HEK293 (cell line): ENCODE measurements at regions not wholly inside any gene's neighbourhood (a gene's known extent, or its start where the extent isn't known, plus 50 kb on each side); places are given as distances from the start of the nearest gene placed in this dataset.

Source experiments
- CTCF ChIA-PET: fragments of 350-600 bp; formaldehyde crosslinking; extraction: SDS; loops from one replicate; lab custom pipeline; 2021; ENCODE audit warnings: antibody characterized with exemption; lab: Yijun Ruan, JAX
- POLR2A ChIA-PET: fragments of 300-600 bp; formaldehyde crosslinking; extraction: SDS; loops from one replicate; lab custom pipeline; 2020; ENCODE audit warnings: antibody characterized with exemption, inconsistent platforms; lab: Yijun Ruan, JAX
- H3K27ac ChIP-seq: fragments of 200-500 bp; sonication (Bioruptor generic); 2 replicates; pipeline ENCODE4 v1.5.1; 2014; ENCODE audit warnings: low read depth, low read length, control low read depth, inconsistent platforms; ENCODE audit errors: extremely low read depth
- H3K36me3 ChIP-seq, 2 experiments: fragments of 200-500 bp in 1 of 2; sonication (Bioruptor generic) in 1 of 2; 1 replicate in 1 of 2; 2 replicates in 1 of 2; pipeline ENCODE4 v1.5.1; 2014 to 2017; ENCODE audit warnings: inconsistent platforms in 2 of 2, low read length in 2 of 2; ENCODE audit not compliant: control insufficient read depth in 2 of 2, insufficient read depth in 1 of 2
- H3K4me1 ChIP-seq: fragments of 200-500 bp; sonication (Bioruptor generic); 2 replicates; pipeline ENCODE4 v1.5.1; 2014; ENCODE audit warnings: mild to moderate bottlenecking, low read length, inconsistent platforms; ENCODE audit not compliant: control insufficient read depth, insufficient read depth
- H3K4me3 ChIP-seq: 2 replicates; pipeline ENCODE4 v1.5.1; 2011; ENCODE audit warnings: low read depth, mild to moderate bottlenecking, control low read depth, low read length, moderate library complexity
- H3K9me3 ChIP-seq: fragments of 200-500 bp; sonication (Bioruptor generic); 2 replicates; pipeline ENCODE4 v1.5.1; 2014; ENCODE audit warnings: low read depth, low read length, inconsistent platforms; ENCODE audit not compliant: control insufficient read depth, insufficient read depth
- IKZF3 ChIP-seq: fragments of 450-650 bp; IDR thresholded peaks from 2 replicates; pipeline ENCODE4 v1.5.0; 2018; ENCODE audit warnings: missing biosample characterization, mild to moderate bottlenecking, missing genetic modification characterization, moderate library complexity
- KLF16 ChIP-seq: fragments of 450-650 bp; formaldehyde crosslinking; IDR thresholded peaks from 2 replicates; pipeline ENCODE4 v1.5.1; 2017; ENCODE audit warnings: missing biosample characterization, missing genetic modification characterization
- WT1 ChIP-seq: fragments of 450-650 bp; formaldehyde crosslinking; IDR thresholded peaks from 2 replicates; pipeline ENCODE4 v1.5.1; 2016; ENCODE audit warnings: missing biosample characterization, missing genetic modification characterization
- ZNF121 ChIP-seq: fragments of 450-650 bp; formaldehyde crosslinking; IDR thresholded peaks from 2 replicates; pipeline ENCODE4 v1.5.1; 2016; ENCODE audit warnings: missing biosample characterization, missing genetic modification characterization
- ZNF157 ChIP-seq: fragments of 450-650 bp; formaldehyde crosslinking; IDR thresholded peaks from 2 replicates; pipeline ENCODE4 v1.5.1; 2016; ENCODE audit warnings: missing biosample characterization, missing genetic modification characterization
- ZNF2 ChIP-seq: fragments of 450-650 bp; formaldehyde crosslinking; IDR thresholded peaks from 2 replicates; pipeline ENCODE4 v1.5.1; 2016; ENCODE audit warnings: missing biosample characterization, missing genetic modification characterization
- ZNF221 ChIP-seq: fragments of 450-650 bp; formaldehyde crosslinking; IDR thresholded peaks from 2 replicates; pipeline ENCODE4 v1.5.1; 2017; ENCODE audit warnings: missing biosample characterization, missing genetic modification characterization, borderline replicate concordance
- ZNF335 ChIP-seq: fragments of 450-650 bp; formaldehyde crosslinking; conservative IDR thresholded peaks from 2 replicates; pipeline ENCODE4 v1.5.1; 2016; ENCODE audit warnings: missing biosample characterization, missing genetic modification characterization
- ZNF350 ChIP-seq: fragments of 450-650 bp; formaldehyde crosslinking; IDR thresholded peaks from 2 replicates; pipeline ENCODE4 v1.5.0; 2017; ENCODE audit warnings: missing biosample characterization, mild to moderate bottlenecking, missing genetic modification characterization
- ZNF416 ChIP-seq: fragments of 450-650 bp; formaldehyde crosslinking; IDR thresholded peaks from 2 replicates; pipeline ENCODE4 v1.5.1; 2016; ENCODE audit warnings: missing biosample characterization, missing genetic modification characterization
- ZNF473 ChIP-seq: fragments of 450-650 bp; formaldehyde crosslinking; IDR thresholded peaks from 2 replicates; pipeline ENCODE4 v1.5.1; 2017; ENCODE audit warnings: missing biosample characterization, missing genetic modification characterization
- ZNF837 ChIP-seq: fragments of 450-650 bp; formaldehyde crosslinking; IDR thresholded peaks from 2 replicates; pipeline ENCODE4 v1.5.1; 2016; ENCODE audit warnings: missing biosample characterization, missing genetic modification characterization
- TF ChIP-seq, protein P1 (sequence below): fragments of 450-650 bp; formaldehyde crosslinking; IDR thresholded peaks from 2 replicates; pipeline ENCODE4 v1.5.1; 2017; ENCODE audit warnings: missing biosample characterization, missing genetic modification characterization
- TF ChIP-seq, protein P2 (sequence below): fragments of 450-650 bp; formaldehyde crosslinking; IDR thresholded peaks from 2 replicates; pipeline ENCODE4 v1.5.1; 2016; ENCODE audit warnings: missing biosample characterization, missing genetic modification characterization
- TF ChIP-seq, protein P3 (sequence below): fragments of 450-650 bp; formaldehyde crosslinking; IDR thresholded peaks from 2 replicates; pipeline ENCODE4 v1.5.1; 2016; ENCODE audit warnings: missing biosample characterization, missing genetic modification characterization
- TF ChIP-seq, protein P4 (sequence below): fragments of 450-650 bp; formaldehyde crosslinking; IDR thresholded peaks from 2 replicates; pipeline ENCODE4 v1.5.1; 2016; ENCODE audit warnings: missing biosample characterization, missing genetic modification characterization, borderline replicate concordance
- TF ChIP-seq, protein P5 (sequence below): fragments of 450-650 bp; formaldehyde crosslinking; optimal IDR thresholded peaks from 2 replicates; pipeline ENCODE3; 2016; ENCODE audit warnings: missing biosample characterization, mild to moderate bottlenecking, missing genetic modification characterization
- TF ChIP-seq, protein P6 (sequence below): fragments of 450-650 bp; formaldehyde crosslinking; IDR thresholded peaks from 2 replicates; pipeline ENCODE4 v1.5.1; 2016; ENCODE audit warnings: missing biosample characterization, missing genetic modification characterization
- TF ChIP-seq, protein P7 (sequence below): fragments of 450-650 bp; formaldehyde crosslinking; IDR thresholded peaks from 2 replicates; pipeline ENCODE4 v1.5.1; 2017; ENCODE audit warnings: missing biosample characterization, missing genetic modification characterization
- TF ChIP-seq, protein P8 (sequence below): fragments of 450-650 bp; formaldehyde crosslinking; IDR thresholded peaks from 2 replicates; pipeline ENCODE4 v1.5.1; 2016; ENCODE audit warnings: missing biosample characterization, missing genetic modification characterization

DNA sequence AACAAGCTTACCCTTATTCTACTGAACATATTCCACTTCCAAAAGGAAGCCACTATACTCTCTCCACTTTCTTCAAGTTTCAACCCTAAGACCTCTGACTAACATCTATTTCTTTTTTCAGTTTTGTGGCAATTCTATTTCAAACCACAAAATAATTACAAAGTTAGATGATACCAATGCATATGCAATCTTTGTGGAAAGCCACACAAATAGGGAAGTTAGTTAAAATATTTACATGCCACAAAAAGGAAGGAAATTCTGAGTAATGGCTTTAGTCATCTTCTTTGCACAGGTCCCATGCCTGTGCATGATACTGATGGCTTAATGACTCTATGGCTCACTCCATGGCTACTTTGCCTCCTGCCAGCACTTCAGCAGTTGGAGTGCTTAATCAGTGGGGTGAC, 57.0 kb upstream of the MCTP2 start:
- TF ChIP-seq ZNF157 (tag by site-specific recombination): no peak
- no peak for TF ChIP-seq ZNF416 (tag by site-specific recombination)
- no peak for TF ChIP-seq ZNF121 (tag by site-specific recombination)
- TF ChIP-seq, protein P1, sequence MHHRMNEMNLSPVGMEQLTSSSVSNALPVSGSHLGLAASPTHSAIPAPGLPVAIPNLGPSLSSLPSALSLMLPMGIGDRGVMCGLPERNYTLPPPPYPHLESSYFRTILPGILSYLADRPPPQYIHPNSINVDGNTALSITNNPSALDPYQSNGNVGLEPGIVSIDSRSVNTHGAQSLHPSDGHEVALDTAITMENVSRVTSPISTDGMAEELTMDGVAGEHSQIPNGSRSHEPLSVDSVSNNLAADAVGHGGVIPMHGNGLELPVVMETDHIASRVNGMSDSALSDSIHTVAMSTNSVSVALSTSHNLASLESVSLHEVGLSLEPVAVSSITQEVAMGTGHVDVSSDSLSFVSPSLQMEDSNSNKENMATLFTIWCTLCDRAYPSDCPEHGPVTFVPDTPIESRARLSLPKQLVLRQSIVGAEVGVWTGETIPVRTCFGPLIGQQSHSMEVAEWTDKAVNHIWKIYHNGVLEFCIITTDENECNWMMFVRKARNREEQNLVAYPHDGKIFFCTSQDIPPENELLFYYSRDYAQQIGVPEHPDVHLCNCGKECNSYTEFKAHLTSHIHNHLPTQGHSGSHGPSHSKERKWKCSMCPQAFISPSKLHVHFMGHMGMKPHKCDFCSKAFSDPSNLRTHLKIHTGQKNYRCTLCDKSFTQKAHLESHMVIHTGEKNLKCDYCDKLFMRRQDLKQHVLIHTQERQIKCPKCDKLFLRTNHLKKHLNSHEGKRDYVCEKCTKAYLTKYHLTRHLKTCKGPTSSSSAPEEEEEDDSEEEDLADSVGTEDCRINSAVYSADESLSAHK (tag by site-specific recombination): no peak
- no peak for TF ChIP-seq ZNF221 (tag by site-specific recombination)
- TF ChIP-seq, protein P2, sequence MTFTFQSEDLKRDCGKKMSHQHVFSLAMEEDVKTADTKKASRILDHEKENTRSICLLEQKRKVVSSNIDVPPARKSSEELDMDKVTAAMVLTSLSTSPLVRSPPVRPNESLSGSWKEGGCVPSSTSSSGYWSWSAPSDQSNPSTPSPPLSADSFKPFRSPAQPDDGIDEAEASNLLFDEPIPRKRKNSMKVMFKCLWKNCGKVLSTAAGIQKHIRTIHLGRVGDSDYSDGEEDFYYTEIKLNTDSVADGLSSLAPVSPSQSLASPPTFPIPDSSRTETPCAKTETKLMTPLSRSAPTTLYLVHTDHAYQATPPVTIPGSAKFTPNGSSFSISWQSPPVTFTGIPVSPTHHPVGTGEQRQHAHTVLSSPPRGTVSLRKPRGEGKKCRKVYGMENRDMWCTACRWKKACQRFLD (tag by site-specific recombination): no peak
- no peak for TF ChIP-seq WT1 (tag by site-specific recombination)
- TF ChIP-seq ZNF350 (tag by site-specific recombination): no peak
- TF ChIP-seq, protein P3, sequence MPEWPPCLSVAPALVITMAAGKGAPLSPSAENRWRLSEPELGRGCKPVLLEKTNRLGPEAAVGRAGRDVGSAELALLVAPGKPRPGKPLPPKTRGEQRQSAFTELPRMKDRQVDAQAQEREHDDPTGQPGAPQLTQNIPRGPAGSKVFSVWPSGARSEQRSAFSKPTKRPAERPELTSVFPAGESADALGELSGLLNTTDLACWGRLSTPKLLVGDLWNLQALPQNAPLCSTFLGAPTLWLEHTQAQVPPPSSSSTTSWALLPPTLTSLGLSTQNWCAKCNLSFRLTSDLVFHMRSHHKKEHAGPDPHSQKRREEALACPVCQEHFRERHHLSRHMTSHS (tag by site-specific recombination): no peak
- TF ChIP-seq KLF16 (tag by site-specific recombination): no peak
- TF ChIP-seq, protein P4, sequence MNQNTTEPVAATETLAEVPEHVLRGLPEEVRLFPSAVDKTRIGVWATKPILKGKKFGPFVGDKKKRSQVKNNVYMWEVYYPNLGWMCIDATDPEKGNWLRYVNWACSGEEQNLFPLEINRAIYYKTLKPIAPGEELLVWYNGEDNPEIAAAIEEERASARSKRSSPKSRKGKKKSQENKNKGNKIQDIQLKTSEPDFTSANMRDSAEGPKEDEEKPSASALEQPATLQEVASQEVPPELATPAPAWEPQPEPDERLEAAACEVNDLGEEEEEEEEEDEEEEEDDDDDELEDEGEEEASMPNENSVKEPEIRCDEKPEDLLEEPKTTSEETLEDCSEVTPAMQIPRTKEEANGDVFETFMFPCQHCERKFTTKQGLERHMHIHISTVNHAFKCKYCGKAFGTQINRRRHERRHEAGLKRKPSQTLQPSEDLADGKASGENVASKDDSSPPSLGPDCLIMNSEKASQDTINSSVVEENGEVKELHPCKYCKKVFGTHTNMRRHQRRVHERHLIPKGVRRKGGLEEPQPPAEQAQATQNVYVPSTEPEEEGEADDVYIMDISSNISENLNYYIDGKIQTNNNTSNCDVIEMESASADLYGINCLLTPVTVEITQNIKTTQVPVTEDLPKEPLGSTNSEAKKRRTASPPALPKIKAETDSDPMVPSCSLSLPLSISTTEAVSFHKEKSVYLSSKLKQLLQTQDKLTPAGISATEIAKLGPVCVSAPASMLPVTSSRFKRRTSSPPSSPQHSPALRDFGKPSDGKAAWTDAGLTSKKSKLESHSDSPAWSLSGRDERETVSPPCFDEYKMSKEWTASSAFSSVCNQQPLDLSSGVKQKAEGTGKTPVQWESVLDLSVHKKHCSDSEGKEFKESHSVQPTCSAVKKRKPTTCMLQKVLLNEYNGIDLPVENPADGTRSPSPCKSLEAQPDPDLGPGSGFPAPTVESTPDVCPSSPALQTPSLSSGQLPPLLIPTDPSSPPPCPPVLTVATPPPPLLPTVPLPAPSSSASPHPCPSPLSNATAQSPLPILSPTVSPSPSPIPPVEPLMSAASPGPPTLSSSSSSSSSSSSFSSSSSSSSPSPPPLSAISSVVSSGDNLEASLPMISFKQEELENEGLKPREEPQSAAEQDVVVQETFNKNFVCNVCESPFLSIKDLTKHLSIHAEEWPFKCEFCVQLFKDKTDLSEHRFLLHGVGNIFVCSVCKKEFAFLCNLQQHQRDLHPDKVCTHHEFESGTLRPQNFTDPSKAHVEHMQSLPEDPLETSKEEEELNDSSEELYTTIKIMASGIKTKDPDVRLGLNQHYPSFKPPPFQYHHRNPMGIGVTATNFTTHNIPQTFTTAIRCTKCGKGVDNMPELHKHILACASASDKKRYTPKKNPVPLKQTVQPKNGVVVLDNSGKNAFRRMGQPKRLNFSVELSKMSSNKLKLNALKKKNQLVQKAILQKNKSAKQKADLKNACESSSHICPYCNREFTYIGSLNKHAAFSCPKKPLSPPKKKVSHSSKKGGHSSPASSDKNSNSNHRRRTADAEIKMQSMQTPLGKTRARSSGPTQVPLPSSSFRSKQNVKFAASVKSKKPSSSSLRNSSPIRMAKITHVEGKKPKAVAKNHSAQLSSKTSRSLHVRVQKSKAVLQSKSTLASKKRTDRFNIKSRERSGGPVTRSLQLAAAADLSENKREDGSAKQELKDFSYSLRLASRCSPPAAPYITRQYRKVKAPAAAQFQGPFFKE (tag by site-specific recombination): no peak
- TF ChIP-seq IKZF3 (tag by site-specific recombination): no peak
- TF ChIP-seq ZNF473: no peak
- TF ChIP-seq ZNF335: no peak
- no peak for TF ChIP-seq ZNF837 (tag by site-specific recombination)
- TF ChIP-seq, protein P5, sequence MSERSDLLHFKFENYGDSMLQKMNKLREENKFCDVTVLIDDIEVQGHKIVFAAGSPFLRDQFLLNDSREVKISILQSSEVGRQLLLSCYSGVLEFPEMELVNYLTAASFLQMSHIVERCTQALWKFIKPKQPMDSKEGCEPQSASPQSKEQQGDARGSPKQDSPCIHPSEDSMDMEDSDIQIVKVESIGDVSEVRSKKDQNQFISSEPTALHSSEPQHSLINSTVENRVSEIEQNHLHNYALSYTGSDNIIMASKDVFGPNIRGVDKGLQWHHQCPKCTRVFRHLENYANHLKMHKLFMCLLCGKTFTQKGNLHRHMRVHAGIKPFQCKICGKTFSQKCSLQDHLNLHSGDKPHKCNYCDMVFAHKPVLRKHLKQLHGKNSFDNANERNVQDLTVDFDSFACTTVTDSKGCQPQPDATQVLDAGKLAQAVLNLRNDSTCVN (tag by site-specific recombination): no peak
- TF ChIP-seq, protein P6, sequence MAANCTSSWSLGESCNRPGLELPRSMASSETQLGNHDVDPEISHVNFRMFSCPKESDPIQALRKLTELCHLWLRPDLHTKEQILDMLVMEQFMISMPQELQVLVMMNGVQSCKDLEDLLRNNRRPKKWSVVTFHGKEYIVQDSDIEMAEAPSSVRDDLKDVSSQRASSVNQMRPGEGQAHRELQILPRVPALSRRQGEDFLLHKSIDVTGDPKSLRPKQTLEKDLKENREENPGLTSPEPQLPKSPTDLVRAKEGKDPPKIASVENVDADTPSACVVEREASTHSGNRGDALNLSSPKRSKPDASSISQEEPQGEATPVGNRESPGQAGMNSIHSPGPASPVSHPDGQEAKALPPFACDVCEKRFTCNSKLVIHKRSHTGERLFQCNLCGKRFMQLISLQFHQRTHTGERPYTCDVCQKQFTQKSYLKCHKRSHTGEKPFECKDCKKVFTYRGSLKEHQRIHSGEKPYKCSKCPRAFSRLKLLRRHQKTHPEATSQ: no peak
- TF ChIP-seq, protein P7, sequence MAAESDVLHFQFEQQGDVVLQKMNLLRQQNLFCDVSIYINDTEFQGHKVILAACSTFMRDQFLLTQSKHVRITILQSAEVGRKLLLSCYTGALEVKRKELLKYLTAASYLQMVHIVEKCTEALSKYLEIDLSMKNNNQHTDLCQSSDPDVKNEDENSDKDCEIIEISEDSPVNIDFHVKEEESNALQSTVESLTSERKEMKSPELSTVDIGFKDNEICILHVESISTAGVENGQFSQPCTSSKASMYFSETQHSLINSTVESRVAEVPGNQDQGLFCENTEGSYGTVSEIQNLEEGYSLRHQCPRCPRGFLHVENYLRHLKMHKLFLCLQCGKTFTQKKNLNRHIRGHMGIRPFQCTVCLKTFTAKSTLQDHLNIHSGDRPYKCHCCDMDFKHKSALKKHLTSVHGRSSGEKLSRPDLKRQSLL (tag by site-specific recombination): no peak
- no peak for TF ChIP-seq ZNF2 (tag by site-specific recombination)
- TF ChIP-seq, protein P8, sequence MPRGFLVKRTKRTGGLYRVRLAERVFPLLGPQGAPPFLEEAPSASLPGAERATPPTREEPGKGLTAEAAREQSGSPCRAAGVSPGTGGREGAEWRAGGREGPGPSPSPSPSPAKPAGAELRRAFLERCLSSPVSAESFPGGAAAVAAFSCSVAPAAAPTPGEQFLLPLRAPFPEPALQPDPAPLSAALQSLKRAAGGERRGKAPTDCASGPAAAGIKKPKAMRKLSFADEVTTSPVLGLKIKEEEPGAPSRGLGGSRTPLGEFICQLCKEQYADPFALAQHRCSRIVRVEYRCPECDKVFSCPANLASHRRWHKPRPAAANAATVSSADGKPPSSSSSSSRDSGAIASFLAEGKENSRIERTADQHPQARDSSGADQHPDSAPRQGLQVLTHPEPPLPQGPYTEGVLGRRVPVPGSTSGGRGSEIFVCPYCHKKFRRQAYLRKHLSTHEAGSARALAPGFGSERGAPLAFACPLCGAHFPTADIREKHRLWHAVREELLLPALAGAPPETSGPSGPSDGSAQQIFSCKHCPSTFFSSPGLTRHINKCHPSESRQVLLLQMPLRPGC: no peak
- no peaks in the 10 kb centered on the region for H3K36me3 ChIP-seq
- CTCF ChIA-PET: interaction anchor here (2.8 to 3.5 kb wide), 2 partner anchors 10 to 149 kb away, joined by 14 to 20 read pairs; no protein-coding TSS in a partner anchor
- no peak overlapping the region for H3K27ac ChIP-seq
- 0 out of 2 replicates have a peak, but pooled peaks cover 2% of the 10 kb centered on the region for H3K9me3 ChIP-seq
- POLR2A ChIA-PET: no interaction called here
- no peaks in the 10 kb centered on the region for H3K4me1 ChIP-seq
- H3K4me3 ChIP-seq: no peak overlapping the region
